ENCODE measurements at regions not wholly inside any gene's neighbourhood (a gene's known extent, or its start where the extent isn't known, plus 50 kb on each side); places are given as distances from the start of the nearest gene placed in this dataset.

- Mint-ChIP-seq H3K27me3 (peaks cover 12% of the 10 kb centered on the region), H3K4me1 (ENCODE audit: low read depth) (no peaks in the 10 kb centered on the region), H3K4me3 (no peak overlapping the region), H3K9me3 (no peaks in the 10 kb centered on the region), H3K27ac (no peak overlapping the region), H3K36me3 (ENCODE audit: low read depth) (no peaks in the 10 kb centered on the region)
- intact Hi-C loops (cut with DNase I, micrococcal nuclease), result no loop called here
- ATAC-seq (ENCODE audit: poor library complexity), result no peak
- Histone ChIP-seq H3K4me3 (ENCODE audit: low read length) (no peak overlapping the region), H3K27me3 (ENCODE audit: control insufficient read depth in 1 of 2, insufficient read depth in 2 of 2, low read length in 2 of 2) (no peaks in the 10 kb centered on the region), H3K9me3 (ENCODE audit: control insufficient read depth in 1 of 2, insufficient read depth in 1 of 2, low read length in 2 of 2) (peaks cover 0 to 11% of the 10 kb centered on the region in 2 experiments), H3K27ac (ENCODE audit: low read depth in 1 of 2, low read length in 2 of 2) (no peak overlapping the region), H3K36me3 (ENCODE audit: insufficient read depth, low read length) (no peaks in the 10 kb centered on the region), H3K4me1 (ENCODE audit: insufficient read depth, low read length) (no peaks in the 10 kb centered on the region)
- CTCF ChIA-PET, result no interaction called here
- no peak for DNase-seq
- TF ChIP-seq, protein P1, sequence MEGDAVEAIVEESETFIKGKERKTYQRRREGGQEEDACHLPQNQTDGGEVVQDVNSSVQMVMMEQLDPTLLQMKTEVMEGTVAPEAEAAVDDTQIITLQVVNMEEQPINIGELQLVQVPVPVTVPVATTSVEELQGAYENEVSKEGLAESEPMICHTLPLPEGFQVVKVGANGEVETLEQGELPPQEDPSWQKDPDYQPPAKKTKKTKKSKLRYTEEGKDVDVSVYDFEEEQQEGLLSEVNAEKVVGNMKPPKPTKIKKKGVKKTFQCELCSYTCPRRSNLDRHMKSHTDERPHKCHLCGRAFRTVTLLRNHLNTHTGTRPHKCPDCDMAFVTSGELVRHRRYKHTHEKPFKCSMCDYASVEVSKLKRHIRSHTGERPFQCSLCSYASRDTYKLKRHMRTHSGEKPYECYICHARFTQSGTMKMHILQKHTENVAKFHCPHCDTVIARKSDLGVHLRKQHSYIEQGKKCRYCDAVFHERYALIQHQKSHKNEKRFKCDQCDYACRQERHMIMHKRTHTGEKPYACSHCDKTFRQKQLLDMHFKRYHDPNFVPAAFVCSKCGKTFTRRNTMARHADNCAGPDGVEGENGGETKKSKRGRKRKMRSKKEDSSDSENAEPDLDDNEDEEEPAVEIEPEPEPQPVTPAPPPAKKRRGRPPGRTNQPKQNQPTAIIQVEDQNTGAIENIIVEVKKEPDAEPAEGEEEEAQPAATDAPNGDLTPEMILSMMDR (IDR thresholded peaks at IDR 0.05), result no peak
- POLR2A ChIA-PET, result no interaction called here
These were observed 182.4 kb downstream of the TMEM18 start for GRCh38 chr2:494853-495252.

- H3K4me3 ChIP-seq (ENCODE audit: low read length), result no peak overlapping the region
- Mint-ChIP-seq H3K4me1 (ENCODE audit: low read depth) (no peaks in the 10 kb centered on the region), H3K27me3 (peaks cover 20% of the 10 kb centered on the region), H3K4me3 (no peak overlapping the region), H3K9me3 (no peaks in the 10 kb centered on the region), H3K27ac (no peak overlapping the region), H3K36me3 (ENCODE audit: low read depth) (no peaks in the 10 kb centered on the region)
- no peaks in the 10 kb centered on the region for H3K27me3 ChIP-seq (ENCODE audit: control insufficient read depth in 1 of 2, insufficient read depth in 2 of 2, low read length in 2 of 2)
- ATAC-seq (ENCODE audit: poor library complexity) (no peak), DNase-seq (no peak)
- no peaks in the 10 kb centered on the region for H3K4me1 ChIP-seq (ENCODE audit: insufficient read depth, low read length)
- H3K27ac ChIP-seq (ENCODE audit: low read depth in 1 of 2, low read length in 2 of 2), result no peak overlapping the region
- ChIA-PET POLR2A (no interaction called here), CTCF (no interaction called here)
- TF ChIP-seq, protein P1 (IDR thresholded peaks at IDR 0.05), result no peak
- intact Hi-C loops (cut with DNase I, micrococcal nuclease), result no loop called here
- no peaks in the 10 kb centered on the region for H3K36me3 ChIP-seq (ENCODE audit: insufficient read depth, low read length)
- peaks cover 0 to 11% of the 10 kb centered on the region in 2 experiments for H3K9me3 ChIP-seq (ENCODE audit: control insufficient read depth in 1 of 2, insufficient read depth in 1 of 2, low read length in 2 of 2)
These were observed 184.0 kb downstream of the TMEM18 start for GRCh38 chr2:493228-493627.

GRCh38 chr2:492178-492577 is 185.0 kb downstream of the TMEM18 start:
- intact Hi-C loops (cut with DNase I, micrococcal nuclease), result no loop called here

More at GRCh38 chr2:492178-492577, 185.0 kb downstream of the TMEM18 start:
- H3K27ac ChIP-seq (ENCODE audit: low read depth in 1 of 2, low read length in 2 of 2), result no peak overlapping the region
- ChIA-PET CTCF (no interaction called here), POLR2A (no interaction called here)
- Mint-ChIP-seq H3K36me3 (ENCODE audit: low read depth) (no peaks in the 10 kb centered on the region), H3K4me1 (ENCODE audit: low read depth) (no peaks in the 10 kb centered on the region), H3K4me3 (no peak overlapping the region), H3K9me3 (no peaks in the 10 kb centered on the region), H3K27me3 (peaks cover 16% of the 10 kb centered on the region), H3K27ac (no peak overlapping the region)
- H3K36me3 ChIP-seq (ENCODE audit: insufficient read depth, low read length), result no peaks in the 10 kb centered on the region
- H3K4me3 ChIP-seq (ENCODE audit: low read length), result no peak overlapping the region
- TF ChIP-seq, protein P1 (IDR thresholded peaks at IDR 0.05), result no peak
- H3K9me3 ChIP-seq (ENCODE audit: control insufficient read depth in 1 of 2, insufficient read depth in 1 of 2, low read length in 2 of 2), result peaks cover 0 to 11% of the 10 kb centered on the region in 2 experiments
- ATAC-seq (ENCODE audit: poor library complexity) (no peak), DNase-seq (no peak)
- no peaks in the 10 kb centered on the region for H3K27me3 ChIP-seq (ENCODE audit: control insufficient read depth in 1 of 2, insufficient read depth in 2 of 2, low read length in 2 of 2)
- no peaks in the 10 kb centered on the region for H3K4me1 ChIP-seq (ENCODE audit: insufficient read depth, low read length)

Data from CD4-positive, alpha-beta T cell (primary cell).